ENCODE measurements at regions not wholly inside any gene's neighbourhood (a gene's known extent, or its start where the extent isn't known, plus 50 kb on each side); places are given as distances from the start of the nearest gene placed in this dataset.

GRCh38 chr10:124165827-124166226 is 72.4 kb upstream of the CHST15 start:
- no peak for DNase-seq (ENCODE audit: low spot score)

- no peak for DNase-seq (ENCODE audit: low spot score)
Measured at GRCh38 chr10:124165311-124165710, 71.9 kb upstream of the CHST15 start.

GRCh38 chr10:124164264-124164663 is 70.9 kb upstream of the CHST15 start:
- DNase-seq (ENCODE audit: low spot score), result no peak

- no peak for DNase-seq (ENCODE audit: low spot score)
Measured at GRCh38 chr10:124162774-124163354, 69.5 kb upstream of the CHST15 start.

- no peak for DNase-seq (ENCODE audit: low spot score)
Measured at GRCh38 chr10:124162136-124162535, 68.7 kb upstream of the CHST15 start.

GRCh38 chr10:124161601-124162000 is 68.2 kb upstream of the CHST15 start:
- DNase-seq (ENCODE audit: low spot score), result no peak

GRCh38 chr10:124160943-124161582 is 67.7 kb upstream of the CHST15 start:
- no peak for DNase-seq (ENCODE audit: low spot score)

- peak; percentile 34 for DNase-seq (ENCODE audit: low spot score)
Measured at GRCh38 chr10:124160176-124160575, 66.8 kb upstream of the CHST15 start.

- no peak for DNase-seq (ENCODE audit: low spot score)
Measured at GRCh38 chr10:124159153-124159552, 65.8 kb upstream of the CHST15 start.

GRCh38 chr10:124158592-124158991 is 65.2 kb upstream of the CHST15 start:
- DNase-seq (ENCODE audit: low spot score), result no peak

GRCh38 chr10:124157271-124157681 is 63.9 kb upstream of the CHST15 start:
- DNase-seq (ENCODE audit: low spot score), result no peak

- DNase-seq (ENCODE audit: low spot score), result no peak
Measured at GRCh38 chr10:124156524-124157260, 63.3 kb upstream of the CHST15 start.

GRCh38 chr10:124155781-124156435 is 62.5 kb upstream of the CHST15 start:
- peak; percentile 64 for DNase-seq (ENCODE audit: low spot score)

- DNase-seq (ENCODE audit: low spot score), result peak; percentile 95
Measured at GRCh38 chr10:124153023-124153826, 59.8 kb upstream of the CHST15 start.

- DNase-seq (ENCODE audit: low spot score), result peak; percentile 66
Measured at GRCh38 chr10:124152139-124153022, 59.0 kb upstream of the CHST15 start.

- no peak for DNase-seq (ENCODE audit: low spot score)
Measured at GRCh38 chr10:124151466-124152095, 58.2 kb upstream of the CHST15 start.

- no peak for DNase-seq (ENCODE audit: low spot score)
Measured at GRCh38 chr10:124150807-124151417, 57.5 kb upstream of the CHST15 start.

GRCh38 chr10:124150189-124150806 is 56.9 kb upstream of the CHST15 start:
- DNase-seq (ENCODE audit: low spot score), result no peak
